ENCODE measurements at regions not wholly inside any gene's neighbourhood (a gene's known extent, or its start where the extent isn't known, plus 50 kb on each side); places are given as distances from the start of the nearest gene placed in this dataset.

DNA sequence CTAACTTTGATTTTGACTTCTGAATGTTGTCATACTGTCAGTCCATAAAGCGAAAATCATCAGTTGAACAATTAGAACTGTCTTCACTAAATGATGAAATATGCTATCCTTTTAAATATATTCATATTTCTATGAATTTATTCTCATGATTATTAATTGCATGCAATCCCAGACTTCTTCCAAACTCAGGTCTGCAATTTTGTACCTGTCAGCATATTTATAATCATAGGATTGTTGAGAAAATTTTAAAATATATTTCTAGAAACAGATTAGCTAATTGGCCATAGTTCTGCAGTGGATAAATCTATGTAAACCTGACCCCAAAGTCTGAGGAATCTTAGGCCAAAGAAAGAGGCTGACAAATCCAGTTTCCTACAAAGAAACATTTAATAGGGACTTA, 347.5 kb downstream of the SLCO4C1 start:
- H2BK12ac ChIP-seq (ENCODE audit: low read length) = no peak overlapping the region
- no peaks in the 10 kb centered on the region for H3K36me3 ChIP-seq (ENCODE audit: control insufficient read depth in 1 of 2, insufficient read depth in 2 of 2, low read length in 2 of 2)
- no peak overlapping the region for H3K14ac ChIP-seq (ENCODE audit: low read length)
- H4K12ac ChIP-seq (ENCODE audit: low read depth, low read length) = no peak overlapping the region
- no peaks in the 10 kb centered on the region for H3K9me3 ChIP-seq (ENCODE audit: insufficient read depth, low read depth, low read length)
- DNase-seq = no peak
- H4K8ac ChIP-seq (ENCODE audit: low read depth, low read length) = no peak overlapping the region
- H3K9ac ChIP-seq (ENCODE audit: low read length) = no peak overlapping the region
- no peak overlapping the region for H2BK120ac ChIP-seq (ENCODE audit: insufficient read depth, low read length, poor library complexity)
- H2BK5ac ChIP-seq (ENCODE audit: low read depth, low read length, poor library complexity) = no peak overlapping the region
- no peak overlapping the region for H3K23ac ChIP-seq (ENCODE audit: low read length)
- no peaks in the 10 kb centered on the region for H3K27me3 ChIP-seq (ENCODE audit: insufficient read depth, low read length)
- no CpG with 5 or more reads among the region's 1 CpG for WGBS (ENCODE audit: extremely low coverage, insufficient coverage, insufficient read length)
- no peaks in the 10 kb centered on the region for H3K79me2 ChIP-seq (ENCODE audit: control insufficient read depth, insufficient read depth, low read length, poor library complexity)
- no peaks in the 10 kb centered on the region for H3K79me1 ChIP-seq (ENCODE audit: low read length)
- H3K4me1 ChIP-seq (ENCODE audit: control insufficient read depth in 1 of 2, insufficient read depth in 2 of 2, low read length in 2 of 2) = no peaks in the 10 kb centered on the region
- no peak overlapping the region for H3K18ac ChIP-seq (ENCODE audit: low read length)
- H2AK5ac ChIP-seq (ENCODE audit: low read length) = no peak overlapping the region
- no peak overlapping the region for H4K91ac ChIP-seq (ENCODE audit: low read depth, low read length)
- no peak overlapping the region for H3K27ac ChIP-seq (ENCODE audit: low read depth, low read length)
- no peak overlapping the region for H3K4me2 ChIP-seq (ENCODE audit: low read length)
- H2AFZ ChIP-seq (ENCODE audit: insufficient read depth, low read length, poor library complexity) = no peak overlapping the region
- H3K4me3 ChIP-seq (ENCODE audit: low read depth, low read length) = no peak overlapping the region
- H3K4ac ChIP-seq (ENCODE audit: low read depth, low read length) = no peak overlapping the region

DNA sequence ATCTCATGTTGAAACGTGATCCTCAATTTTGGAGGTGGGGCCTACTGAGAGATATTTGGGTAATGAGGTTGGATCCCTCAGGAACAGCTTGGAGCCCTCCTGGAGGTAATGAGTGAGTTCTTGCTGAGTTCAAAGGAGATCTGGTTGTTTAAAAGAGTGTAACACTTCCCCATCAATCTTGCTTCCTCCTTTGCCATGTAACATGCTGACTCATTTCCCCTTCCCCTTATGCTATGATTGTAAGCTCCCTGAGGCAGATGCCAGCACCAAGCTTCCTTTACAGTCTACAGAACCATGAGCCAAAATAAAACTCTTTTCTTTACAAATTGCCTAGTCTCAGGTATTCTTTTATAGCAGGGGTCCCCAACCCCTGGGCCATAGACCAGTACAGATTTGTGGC, 352.3 kb downstream of the SLCO4C1 start:
- no peaks in the 10 kb centered on the region for H3K9me3 ChIP-seq (ENCODE audit: insufficient read depth, low read depth, low read length)
- no peaks in the 10 kb centered on the region for H3K4me1 ChIP-seq (ENCODE audit: control insufficient read depth in 1 of 2, insufficient read depth in 2 of 2, low read length in 2 of 2)
- no peaks in the 10 kb centered on the region for H3K79me1 ChIP-seq (ENCODE audit: low read length)
- no peak overlapping the region for H3K27ac ChIP-seq (ENCODE audit: low read depth, low read length)
- H3K79me2 ChIP-seq (ENCODE audit: control insufficient read depth, insufficient read depth, low read length, poor library complexity) = no peaks in the 10 kb centered on the region
- no peak overlapping the region for H3K4me2 ChIP-seq (ENCODE audit: low read length)
- H2BK120ac ChIP-seq (ENCODE audit: insufficient read depth, low read length, poor library complexity) = no peak overlapping the region
- WGBS (ENCODE audit: extremely low coverage, insufficient coverage, insufficient read length) = no CpG with 5 or more reads among the region's 1 CpG
- no peak overlapping the region for H3K9ac ChIP-seq (ENCODE audit: low read length)
- no peak overlapping the region for H3K23ac ChIP-seq (ENCODE audit: low read length)
- no peak overlapping the region for H4K8ac ChIP-seq (ENCODE audit: low read depth, low read length)
- no peaks in the 10 kb centered on the region for H3K27me3 ChIP-seq (ENCODE audit: insufficient read depth, low read length)
- H3K18ac ChIP-seq (ENCODE audit: low read length) = no peak overlapping the region
- no peak overlapping the region for H3K14ac ChIP-seq (ENCODE audit: low read length)
- no peak overlapping the region for H2AK5ac ChIP-seq (ENCODE audit: low read length)
- H3K4me3 ChIP-seq (ENCODE audit: low read depth, low read length) = no peak overlapping the region
- no peak for DNase-seq
- H3K36me3 ChIP-seq (ENCODE audit: control insufficient read depth in 1 of 2, insufficient read depth in 2 of 2, low read length in 2 of 2) = no peaks in the 10 kb centered on the region
- no peak overlapping the region for H2BK5ac ChIP-seq (ENCODE audit: low read depth, low read length, poor library complexity)
- no peak overlapping the region for H2BK12ac ChIP-seq (ENCODE audit: low read length)
- H2AFZ ChIP-seq (ENCODE audit: insufficient read depth, low read length, poor library complexity) = no peak overlapping the region
- no peak overlapping the region for H4K12ac ChIP-seq (ENCODE audit: low read depth, low read length)
- H4K91ac ChIP-seq (ENCODE audit: low read depth, low read length) = no peak overlapping the region
- no peak overlapping the region for H3K4ac ChIP-seq (ENCODE audit: low read depth, low read length)

DNA sequence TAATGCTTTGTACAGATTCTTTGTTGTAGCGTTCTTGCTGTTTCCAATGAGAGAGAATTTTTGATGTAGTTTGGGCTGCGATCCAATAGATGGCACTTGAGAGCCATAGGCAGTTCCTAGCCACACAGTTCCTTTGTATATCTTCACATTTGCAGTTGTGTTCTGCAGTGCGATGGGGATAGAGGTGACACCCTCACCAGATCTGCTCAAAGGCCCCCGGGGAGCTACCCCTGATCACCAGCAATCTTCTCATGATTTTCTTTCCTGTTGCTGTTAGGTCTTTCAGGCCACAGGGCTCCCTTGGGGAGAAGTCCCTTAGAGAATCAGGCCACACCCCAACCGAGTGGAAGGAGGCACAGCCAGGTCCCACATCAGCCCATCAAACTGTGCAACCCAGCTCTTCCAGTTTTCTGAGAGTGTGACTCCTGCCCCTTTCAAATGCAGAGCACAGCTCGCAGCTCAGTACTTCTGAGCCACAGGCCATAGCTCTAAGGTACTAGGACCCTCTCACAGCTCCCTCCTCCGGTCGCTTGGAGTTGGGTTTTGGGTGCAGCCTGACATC, 353.7 kb downstream of the SLCO4C1 start:
- no CpG with 5 or more reads among the region's 8 CpGs for WGBS (ENCODE audit: extremely low coverage, insufficient coverage, insufficient read length)

DNA sequence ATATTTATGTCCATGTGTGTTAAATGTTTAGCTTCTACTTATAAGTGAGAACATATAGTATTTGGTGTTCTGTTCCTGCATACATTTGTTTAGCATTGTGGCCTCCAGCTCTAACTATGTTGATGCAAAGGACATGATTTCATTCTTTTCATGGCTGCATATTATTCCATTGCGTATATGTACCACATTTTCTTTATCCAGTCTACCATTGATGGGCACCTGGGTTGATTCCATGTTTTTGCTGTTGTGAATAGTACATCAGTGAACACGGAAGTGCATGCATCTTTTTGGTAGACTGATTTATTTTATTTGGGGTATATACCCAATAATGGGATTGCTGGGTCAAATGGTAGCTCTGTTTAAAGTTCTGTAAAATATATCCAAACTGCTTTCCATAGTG, 359.0 kb downstream of the SLCO4C1 start:
- Histone ChIP-seq H3K4me3 (ENCODE audit: low read depth, low read length) (no peak overlapping the region), H3K79me2 (ENCODE audit: control insufficient read depth, insufficient read depth, low read length, poor library complexity) (no peaks in the 10 kb centered on the region), H3K4me1 (ENCODE audit: control insufficient read depth in 1 of 2, insufficient read depth in 2 of 2, low read length in 2 of 2) (no peaks in the 10 kb centered on the region), H2AK5ac (ENCODE audit: low read length) (no peak overlapping the region), H3K4ac (ENCODE audit: low read depth, low read length) (no peak overlapping the region), H3K4me2 (ENCODE audit: low read length) (no peak overlapping the region), H2AFZ (ENCODE audit: insufficient read depth, low read length, poor library complexity) (no peak overlapping the region), H3K23ac (ENCODE audit: low read length) (no peak overlapping the region), H3K9ac (ENCODE audit: low read length) (no peak overlapping the region), H3K36me3 (ENCODE audit: control insufficient read depth in 1 of 2, insufficient read depth in 2 of 2, low read length in 2 of 2) (no peaks in the 10 kb centered on the region), H3K9me3 (ENCODE audit: insufficient read depth, low read depth, low read length) (no peaks in the 10 kb centered on the region), H3K14ac (ENCODE audit: low read length) (no peak overlapping the region), H2BK5ac (ENCODE audit: low read depth, low read length, poor library complexity) (no peak overlapping the region), H2BK120ac (ENCODE audit: insufficient read depth, low read length, poor library complexity) (no peak overlapping the region), H3K79me1 (ENCODE audit: low read length) (no peaks in the 10 kb centered on the region), H4K91ac (ENCODE audit: low read depth, low read length) (no peak overlapping the region), H2BK12ac (ENCODE audit: low read length) (no peak overlapping the region), H4K12ac (ENCODE audit: low read depth, low read length) (no peak overlapping the region), H3K27me3 (ENCODE audit: insufficient read depth, low read length) (no peaks in the 10 kb centered on the region), H3K27ac (ENCODE audit: low read depth, low read length) (no peak overlapping the region), H3K18ac (ENCODE audit: low read length) (no peak overlapping the region), H4K8ac (ENCODE audit: low read depth, low read length) (no peak overlapping the region)
- no peak for DNase-seq
- no CpG with 5 or more reads among the region's 2 CpGs for WGBS (ENCODE audit: extremely low coverage, insufficient coverage, insufficient read length)

More for the DNA sequence above, 353.7 kb downstream of the SLCO4C1 start:
- DNase-seq = peak; percentile 25 to 74
- H2BK120ac ChIP-seq (ENCODE audit: insufficient read depth, low read length, poor library complexity) = no peak overlapping the region
- H3K23ac ChIP-seq (ENCODE audit: low read length) = no peak overlapping the region
- no peak overlapping the region for H3K27ac ChIP-seq (ENCODE audit: low read depth, low read length)
- H2AFZ ChIP-seq (ENCODE audit: insufficient read depth, low read length, poor library complexity) = peak overlapping the region; percentile 47
- no peak overlapping the region for H4K8ac ChIP-seq (ENCODE audit: low read depth, low read length)
- no peaks in the 10 kb centered on the region for H3K79me2 ChIP-seq (ENCODE audit: control insufficient read depth, insufficient read depth, low read length, poor library complexity)
- H3K79me1 ChIP-seq (ENCODE audit: low read length) = no peaks in the 10 kb centered on the region
- no peak overlapping the region for H2BK12ac ChIP-seq (ENCODE audit: low read length)
- H3K9ac ChIP-seq (ENCODE audit: low read length) = no peak overlapping the region
- no peak overlapping the region for H3K4me2 ChIP-seq (ENCODE audit: low read length)
- H3K4me3 ChIP-seq (ENCODE audit: low read depth, low read length) = no peak overlapping the region
- no peak overlapping the region for H4K91ac ChIP-seq (ENCODE audit: low read depth, low read length)
- no peak overlapping the region for H2AK5ac ChIP-seq (ENCODE audit: low read length)
- no peaks in the 10 kb centered on the region for H3K9me3 ChIP-seq (ENCODE audit: insufficient read depth, low read depth, low read length)
- no peak overlapping the region for H3K18ac ChIP-seq (ENCODE audit: low read length)
- no peaks in the 10 kb centered on the region for H3K36me3 ChIP-seq (ENCODE audit: control insufficient read depth in 1 of 2, insufficient read depth in 2 of 2, low read length in 2 of 2)
- no peak overlapping the region for H3K4ac ChIP-seq (ENCODE audit: low read depth, low read length)
- H4K12ac ChIP-seq (ENCODE audit: low read depth, low read length) = no peak overlapping the region
- no peak overlapping the region for H3K14ac ChIP-seq (ENCODE audit: low read length)
- H2BK5ac ChIP-seq (ENCODE audit: low read depth, low read length, poor library complexity) = no peak overlapping the region
- H3K27me3 ChIP-seq (ENCODE audit: insufficient read depth, low read length) = no peaks in the 10 kb centered on the region
- H3K4me1 ChIP-seq (ENCODE audit: control insufficient read depth in 1 of 2, insufficient read depth in 2 of 2, low read length in 2 of 2) = no peaks in the 10 kb centered on the region

Measured in trophoblast cell (in vitro differentiated cells and primary cell).